ENCODE measurements at regions not wholly inside any gene's neighbourhood (a gene's known extent, or its start where the extent isn't known, plus 50 kb on each side); places are given as distances from the start of the nearest gene placed in this dataset.

DNA sequence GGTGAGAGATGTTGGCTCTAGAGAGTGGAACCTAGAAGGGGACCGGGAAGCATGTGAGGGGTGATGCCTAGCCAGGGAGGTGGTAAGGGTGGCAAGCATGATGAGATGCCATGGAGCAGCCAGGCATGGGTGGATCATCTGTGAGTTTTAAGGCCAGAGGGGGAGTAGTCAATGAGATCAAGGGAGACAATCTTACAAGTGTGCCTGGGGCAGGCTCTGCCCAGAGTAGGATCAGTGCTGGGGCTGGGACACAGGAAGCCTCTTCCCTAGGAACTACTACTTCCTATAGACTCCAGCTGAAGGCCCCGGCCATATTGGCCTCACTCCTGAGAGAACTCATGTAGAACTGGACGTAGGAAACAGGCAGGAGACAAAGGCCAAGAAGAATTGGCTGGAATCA lies 192.4 kb upstream of the CSF3R start:
- no peak for DNase-seq

DNA sequence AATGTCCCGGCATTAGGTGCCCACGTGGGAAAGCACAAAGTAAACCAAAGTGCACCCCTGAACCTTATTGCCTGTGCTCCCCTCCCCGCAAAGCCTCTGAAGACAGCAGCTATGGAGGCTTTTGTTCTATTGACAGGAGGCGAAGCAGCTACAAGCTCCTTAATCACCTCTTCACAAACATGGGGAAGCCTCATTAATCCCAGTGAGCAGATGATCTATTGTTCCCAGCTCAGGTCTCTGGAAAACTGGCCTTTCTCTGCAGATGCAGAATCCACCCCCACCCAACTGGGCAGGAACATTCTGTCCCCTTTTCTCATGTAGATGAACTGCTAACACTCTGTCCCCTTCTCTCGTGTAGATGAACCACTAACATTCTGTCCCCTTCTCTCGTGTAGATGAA lies 190.5 kb upstream of the CSF3R start:
- DNase-seq: no peak

GRCh38 chr1:36669262-36669661 lies 186.5 kb upstream of the CSF3R start:
- DNase-seq: no peak

- DNase-seq: no peak
These were observed 185.1 kb upstream of the CSF3R start for GRCh38 chr1:36667836-36668235.

DNA sequence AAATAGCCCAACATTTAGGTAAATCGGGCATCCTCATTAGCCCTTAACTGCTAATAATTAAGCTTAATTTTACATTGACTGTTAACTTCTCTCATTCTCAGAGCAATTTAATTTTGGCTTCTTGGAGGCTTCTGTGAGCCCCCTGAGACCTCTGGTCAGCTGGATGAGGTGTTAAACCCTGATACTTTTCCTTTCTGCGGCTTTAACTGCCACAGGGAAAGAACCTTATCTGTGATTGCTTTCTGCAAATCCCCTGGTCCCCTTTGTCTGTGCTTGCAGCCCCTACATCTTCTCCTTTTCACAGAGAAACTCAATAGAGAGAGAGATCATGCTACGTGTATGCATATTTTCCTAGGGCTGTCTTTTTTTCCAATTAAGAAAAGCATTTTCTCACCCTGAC lies 184.5 kb upstream of the CSF3R start:
- no peak for DNase-seq

DNA sequence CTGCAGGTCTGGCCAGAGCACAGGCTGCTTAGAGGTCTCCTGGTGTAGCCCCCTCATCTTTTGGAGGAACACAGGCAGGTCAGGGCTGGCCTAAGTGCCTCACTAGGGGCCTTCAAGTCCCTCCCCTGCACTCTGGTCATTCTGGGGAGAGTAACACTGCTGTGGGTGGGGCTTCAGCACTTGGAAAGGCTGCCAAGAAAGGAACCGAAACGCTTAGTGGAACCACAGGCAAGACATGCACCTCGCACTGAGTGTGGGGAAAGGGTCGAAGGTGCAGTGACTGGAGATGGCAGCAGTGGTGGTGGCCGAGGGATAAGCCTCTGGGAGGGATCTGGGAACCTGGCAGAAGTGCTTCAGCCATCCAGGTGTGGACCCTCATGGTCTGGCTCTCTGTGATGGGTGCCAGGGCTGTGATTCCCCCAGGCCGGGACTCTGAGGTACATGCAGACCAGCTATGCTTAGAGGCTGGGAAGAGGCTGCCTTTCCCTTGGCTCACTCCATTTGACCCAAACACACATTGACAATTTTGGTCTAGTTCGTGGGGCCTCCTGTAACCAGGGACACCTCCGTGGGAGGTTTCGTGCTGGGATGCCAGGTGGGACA lies 182.9 kb upstream of the CSF3R start:
- no peak for DNase-seq

DNA sequence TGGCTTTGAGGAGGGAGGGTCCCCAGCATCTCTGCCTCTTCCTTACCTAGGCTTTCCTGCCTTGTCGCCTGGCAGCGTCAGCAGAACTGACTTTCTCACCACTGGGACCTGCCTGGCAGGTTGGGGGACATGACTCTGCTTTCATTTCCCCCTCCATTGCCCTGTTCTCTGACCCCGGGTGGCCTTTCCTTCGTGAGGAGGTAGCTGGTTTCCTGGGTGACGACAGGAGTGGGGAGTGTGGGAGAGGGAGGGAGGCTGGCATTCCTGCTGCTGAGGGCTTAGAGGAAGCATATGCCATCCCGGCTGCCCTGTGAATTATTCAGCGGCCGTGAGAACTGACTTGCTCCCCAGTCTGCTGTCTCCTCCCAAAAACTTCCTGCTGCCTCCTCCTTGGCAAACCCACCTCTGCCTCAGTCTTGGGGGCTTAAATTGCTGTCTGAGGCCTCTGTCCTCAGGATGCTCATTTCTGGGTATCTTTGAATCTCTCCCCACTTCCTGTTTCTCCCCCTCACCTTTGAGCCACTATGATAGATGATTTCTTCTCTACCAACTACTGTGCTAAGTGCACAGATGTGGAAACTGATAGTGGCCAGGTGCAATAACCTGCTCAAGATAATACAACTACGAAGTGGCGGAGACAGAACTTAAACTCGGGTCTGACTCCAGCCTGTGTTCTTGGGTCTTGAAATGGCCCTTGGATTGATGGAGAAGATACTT lies 182.0 kb upstream of the CSF3R start:
- DNase-seq: no peak

- no peak for DNase-seq
These were observed 181.2 kb upstream of the CSF3R start for GRCh38 chr1:36663772-36664430.

GRCh38 chr1:36658838-36659237 lies 176.1 kb upstream of the CSF3R start:
- no peak for DNase-seq

DNA sequence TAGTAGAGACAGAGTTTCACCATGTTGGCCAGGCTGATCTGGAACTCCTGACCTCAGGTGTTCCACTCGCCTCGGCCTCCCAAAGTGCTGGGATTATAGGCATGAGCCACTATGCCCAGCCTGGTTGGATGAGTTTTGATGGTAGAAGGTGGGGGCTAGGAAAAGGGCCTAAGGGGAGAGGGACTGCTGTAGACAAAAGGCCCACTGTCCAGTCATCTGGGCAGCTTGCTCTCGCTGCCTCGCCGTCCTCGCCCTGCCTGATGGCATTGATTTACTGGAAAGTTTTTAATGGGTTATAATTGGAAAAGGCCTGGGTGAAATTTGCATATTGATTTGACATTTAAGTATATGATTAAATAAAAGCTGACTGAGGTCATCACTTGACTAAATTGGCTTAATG lies 175.1 kb upstream of the CSF3R start:
- no peak for DNase-seq

GRCh38 chr1:36656838-36657237 lies 174.1 kb upstream of the CSF3R start:
- DNase-seq: no peak

- no peak for DNase-seq
These were observed 173.6 kb upstream of the CSF3R start for GRCh38 chr1:36656271-36656670.

DNA sequence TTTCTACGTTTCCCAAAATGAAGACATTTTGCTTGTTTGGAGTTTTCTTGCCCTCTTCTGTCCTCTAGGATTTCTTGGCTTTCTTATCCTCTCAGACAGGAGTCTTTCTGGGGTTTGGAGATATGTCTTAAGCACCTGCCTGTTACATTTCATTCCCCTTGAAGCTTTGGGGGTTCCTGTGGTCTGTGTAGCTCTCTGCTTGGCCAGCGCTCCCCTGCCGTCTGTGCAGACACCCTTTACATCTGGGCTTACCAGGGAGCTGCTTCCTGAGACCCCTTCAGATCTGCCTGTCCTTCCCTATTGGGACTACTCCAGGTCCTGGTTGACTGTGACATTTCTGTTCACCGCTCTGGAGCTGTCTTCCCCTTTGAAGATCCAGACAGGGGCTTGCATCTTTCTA lies 171.9 kb upstream of the CSF3R start:
- no peak for DNase-seq

- no peak for DNase-seq
These were observed 171.1 kb upstream of the CSF3R start for GRCh38 chr1:36653850-36654249.

GRCh38 chr1:36652586-36652985 lies 169.9 kb upstream of the CSF3R start:
- no peak for DNase-seq

- no peak for DNase-seq
These were observed 169.3 kb upstream of the CSF3R start for GRCh38 chr1:36652011-36652410.

- DNase-seq: no peak
These were observed 168.6 kb upstream of the CSF3R start for GRCh38 chr1:36651176-36651910.

DNA sequence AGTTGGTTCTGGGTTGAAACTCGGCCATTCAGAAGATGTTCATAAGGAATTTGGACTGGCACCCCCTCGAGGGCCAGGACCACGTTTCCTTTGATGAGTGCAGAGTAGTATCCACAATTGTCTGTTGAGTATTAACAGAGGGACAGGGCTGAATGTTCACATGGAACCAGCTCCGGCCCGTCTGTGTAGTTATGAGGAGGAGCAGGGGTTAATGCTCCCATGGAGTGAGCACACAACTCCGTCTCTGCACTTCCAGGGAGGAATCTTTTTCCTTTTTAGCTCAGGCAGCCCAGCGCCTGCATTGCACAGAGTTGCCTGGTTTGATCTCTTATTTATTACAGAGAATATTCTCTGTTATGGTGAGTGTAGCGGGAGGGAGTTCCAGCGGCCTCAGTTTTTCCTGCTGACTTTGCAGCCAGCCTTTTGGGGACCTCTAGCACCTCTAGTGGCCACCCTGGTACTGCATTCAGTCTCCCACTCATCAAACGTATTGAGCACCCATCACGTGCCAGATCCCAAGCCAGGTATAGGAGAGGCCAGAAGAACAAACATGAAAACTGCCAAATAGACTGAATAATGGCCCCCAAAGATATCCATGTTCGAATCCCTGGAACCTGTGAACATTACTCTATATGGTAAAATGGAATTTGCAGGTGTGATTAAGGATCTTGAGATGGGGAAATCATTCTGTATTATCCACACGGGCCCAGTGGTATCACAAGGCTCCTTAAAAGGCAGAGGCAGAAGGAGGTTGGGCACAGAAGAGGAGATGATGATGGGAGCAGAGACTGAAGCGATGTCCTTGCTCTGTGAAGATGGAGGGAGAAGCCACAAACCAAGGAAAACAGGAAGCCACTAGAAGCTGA lies 167.7 kb upstream of the CSF3R start:
- peak; percentile 38 for DNase-seq

DNA sequence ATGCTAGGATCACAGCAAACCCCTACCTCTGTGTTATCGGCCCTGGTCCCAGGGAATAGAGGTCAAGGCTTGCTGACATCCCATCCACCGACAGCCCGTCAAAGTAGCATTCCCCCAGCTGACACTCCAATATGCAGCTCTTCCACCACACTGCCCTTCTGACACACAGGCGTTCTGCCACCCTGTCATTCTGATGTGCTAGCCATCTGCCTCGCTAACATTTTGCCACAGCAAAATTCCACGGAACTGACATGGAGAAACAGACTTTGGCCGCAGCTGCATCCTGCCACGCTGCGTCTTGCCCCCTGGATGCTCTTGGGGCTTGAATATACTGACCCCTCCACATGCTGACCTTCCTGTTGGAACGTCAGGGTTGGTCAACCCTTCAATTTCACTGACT lies 163.2 kb upstream of the CSF3R start:
- DNase-seq: no peak

DNA sequence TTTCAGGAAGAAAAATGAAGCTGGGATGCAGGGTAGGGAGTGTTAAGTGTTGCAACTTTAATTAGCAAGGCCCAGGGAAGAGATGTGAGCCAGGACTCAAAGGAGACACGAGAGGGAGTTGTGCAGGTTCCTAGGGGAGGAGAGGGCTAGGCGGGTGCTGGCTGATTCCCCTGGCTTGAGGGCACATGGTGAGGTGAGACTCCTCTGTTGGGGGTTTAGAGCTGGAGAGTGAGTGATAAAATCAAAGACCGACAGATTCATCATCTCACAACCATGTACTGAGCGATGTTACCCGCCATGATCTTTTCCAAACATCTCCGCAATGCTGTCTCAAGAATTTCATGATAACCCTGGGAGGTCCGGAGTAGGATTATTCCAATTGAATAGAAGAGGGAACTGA lies 161.8 kb upstream of the CSF3R start:
- no peak for DNase-seq

- no peak for DNase-seq
These were observed 160.9 kb upstream of the CSF3R start for GRCh38 chr1:36643371-36644270.

All from fibroblast of skin of scalp (primary cell).